Right lobe of liver (tissue), 6 donors: ENCODE measurements at regions not wholly inside any gene's neighbourhood (a gene's known extent, or its start where the extent isn't known, plus 50 kb on each side); places are given as distances from the start of the nearest gene placed in this dataset.

Experiments used
- ATAC-seq, 4 donors: fragments of 200-7000 bp; cut with Tn5 transposase; one replicate each; pipeline ENCODE4 v1.9.1; 2020; ENCODE audit warnings: mild to moderate bottlenecking in 4 of 4, moderate library complexity in 4 of 4
- DNase-seq, 3 donors: peaks; one replicate each; pipeline ENCODE4 v3.0.0-alpha.2; 2020
- H3K27ac ChIP-seq, 3 donors: fragments of 200-600 bp; one replicate each; pipeline ENCODE4 v1.8.0; 2022
- H3K27me3 ChIP-seq, 2 donors: fragments of 200-600 bp; one replicate each; pipeline ENCODE4 v1.8.0; 2022
- H3K36me3 ChIP-seq, 4 donors: fragments of 200-600 bp; sonication (generic) in 1 of 4; one replicate each; pipeline versions ENCODE4 v1.5.1 to v1.8.0; 2017 to 2022; ENCODE audit warnings: control low read depth in 1 of 4
- H3K4me1 ChIP-seq, 4 donors: fragments of 200-600 bp; sonication (generic) in 1 of 4; one replicate each; pipeline versions ENCODE4 v1.5.1 to v1.8.0; 2017 to 2022; ENCODE audit warnings: control low read depth in 1 of 4
- H3K4me3 ChIP-seq, 3 donors: fragments of 200-600 bp; one replicate each; pipeline ENCODE4 v1.8.0; 2022
- H3K9me3 ChIP-seq, 4 donors: fragments of 200-600 bp; sonication (generic) in 1 of 4; one replicate each; pipeline versions ENCODE4 v1.5.1 to v1.8.0; 2017 to 2022; ENCODE audit warnings: control low read depth in 1 of 4
- CTCF ChIP-seq, 4 donors: fragments of 200-600 bp in 3 of 4; fragments of 450-650 bp in 1 of 4; IDR thresholded peaks; one replicate each; pipeline versions ENCODE4 v1.5.1 to v1.8.0; 2016 to 2022; ENCODE audit warnings: antibody characterized with exemption in 4 of 4, mild to moderate bottlenecking in 2 of 4
- POLR2A ChIP-seq: fragments of 450-650 bp; IDR thresholded peaks from one replicate; pipeline ENCODE4 v1.6.1; 2017; ENCODE audit warnings: antibody characterized with exemption, mild to moderate bottlenecking
- WGBS: methylation state at CpG from one replicate; pipeline ENCODE4 v1.1.6; 2018; ENCODE audit warnings: low coverage, low lambda C conversion rate; ENCODE audit not compliant: insufficient coverage; ENCODE audit errors: missing lambda C conversion rate; 5-methylcytosine and 5-hydroxymethylcytosine counted together
- intact Hi-C, 2 donors: fragments of 100-400 bp; cut with DNase I; formaldehyde crosslinking; loops; one replicate each; pipeline versions ENCODE4 v1.11.2 to v1.14.1; 2022
- donor health status: DM: no; HTN: yes; CAD: no.
- donor health status: DM: no; HTN: no; CAD: no.
- donor health status: DM: no; HTN: no; CAD: no.
- donor health status: DM: no; HTN: yes; CAD: no.
- donor health status: DM: no; HTN: yes; CAD: no.

- no peak for TF ChIP-seq POLR2A
- peak; percentile 9 to 59 (median 47) for TF ChIP-seq CTCF (IDR thresholded peaks at IDR 0.05)
- Histone ChIP-seq H3K9me3 (no peaks in the 10 kb centered on the region), H3K4me3 (no peak overlapping the region), H3K36me3 (no peaks in the 10 kb centered on the region), H3K4me1 (no peaks in the 10 kb centered on the region), H3K27ac (no peak overlapping the region), H3K27me3 (no peaks in the 10 kb centered on the region)
- intact Hi-C loops, result loop anchor here in 1 of 2 donors (10.0 kb wide), 1 partner anchor 249 kb away; the partner anchor contains the start of gene COL6A3
- ATAC-seq (peak; percentile 38 to 56 (median 49)), DNase-seq (no peak)
- WGBS, result 46% methylated on average over 5 of the region's 5 CpGs
These were observed 80.0 kb downstream of the COPS8 start for GRCh38 chr2:237165405-237166276.

- ATAC-seq, result no peak
- Histone ChIP-seq H3K9me3 (no peaks in the 10 kb centered on the region), H3K27me3 (no peaks in the 10 kb centered on the region), H3K36me3 (no peaks in the 10 kb centered on the region), H3K4me1 (no peaks in the 10 kb centered on the region), H3K27ac (no peak overlapping the region), H3K4me3 (no peak overlapping the region)
- DNase-seq, result no peak
- WGBS, result no CpG with 5 or more reads among the region's 4 CpGs
- intact Hi-C loops, result loop anchor here in 1 of 2 donors (10.0 kb wide), 1 partner anchor 248 kb away; the partner anchor contains the start of gene COL6A3
- TF ChIP-seq POLR2A (no peak), CTCF (IDR thresholded peaks at IDR 0.05) (no peak)
These were observed 81.3 kb downstream of the COPS8 start for GRCh38 chr2:237167038-237167437.

GRCh38 chr2:237167934-237168333 lies 82.2 kb downstream of the COPS8 start:
- no peak overlapping the region for H3K27ac ChIP-seq
- ATAC-seq, result no peak
- WGBS, result 68% methylated on average over 5 of the region's 5 CpGs
- TF ChIP-seq CTCF (IDR thresholded peaks at IDR 0.05) (no peak), POLR2A (no peak)
- no peaks in the 10 kb centered on the region for H3K27me3 ChIP-seq
- no peak for DNase-seq
- no peaks in the 10 kb centered on the region for H3K9me3 ChIP-seq
- no peaks in the 10 kb centered on the region for H3K36me3 ChIP-seq
- intact Hi-C loops, result loop anchor here in 1 of 2 donors (10.0 kb wide), 1 partner anchor 247 kb away; the partner anchor contains the start of gene COL6A3
- no peak overlapping the region for H3K4me3 ChIP-seq
- H3K4me1 ChIP-seq, result no peaks in the 10 kb centered on the region

- DNase-seq (no peak), ATAC-seq (no peak)
- no peaks in the 10 kb centered on the region for H3K4me1 ChIP-seq
- H3K27ac ChIP-seq, result no peak overlapping the region
- no peak overlapping the region for H3K4me3 ChIP-seq
- H3K9me3 ChIP-seq, result peaks cover 0 to 4% (median 0%) of the 10 kb centered on the region in 4 donors
- intact Hi-C loops, result no loop called here
- no peak for TF ChIP-seq POLR2A
- no peak for TF ChIP-seq CTCF (IDR thresholded peaks at IDR 0.05)
- no peaks in the 10 kb centered on the region for H3K27me3 ChIP-seq
- H3K36me3 ChIP-seq, result no peaks in the 10 kb centered on the region
- WGBS, result 54% methylated on average over 1 of the region's 1 CpG
These were observed 84.3 kb downstream of the COPS8 start for GRCh38 chr2:237170020-237170419.
